ENCODE measurements at regions not wholly inside any gene's neighbourhood (a gene's known extent, or its start where the extent isn't known, plus 50 kb on each side); places are given as distances from the start of the nearest gene placed in this dataset.

- no peak for ATAC-seq (ENCODE audit: low FRiP score)
- TF ChIP-seq CTCF (IDR thresholded peaks at IDR 0.05) = no peak
- no peak for DNase-seq (ENCODE audit: low spot score)
These were observed 728.0 kb downstream of the NOVA1 start for GRCh38 chr14:25869854-25870253.

GRCh38 chr14:25868521-25869314 lies 729.1 kb downstream of the NOVA1 start:
- TF ChIP-seq CTCF (IDR thresholded peaks at IDR 0.05) = no peak
- no peak for DNase-seq (ENCODE audit: low spot score)
- ATAC-seq (ENCODE audit: low FRiP score) = no peak

GRCh38 chr14:25861406-25861805 lies 736.4 kb downstream of the NOVA1 start:
- DNase-seq (ENCODE audit: low spot score) (no peak), ATAC-seq (ENCODE audit: low FRiP score) (no peak)
- no peak for TF ChIP-seq CTCF (IDR thresholded peaks at IDR 0.05)

GRCh38 chr14:25848601-25849000 lies 749.2 kb downstream of the NOVA1 start:
- no peak for ATAC-seq (ENCODE audit: low FRiP score)
- TF ChIP-seq CTCF (IDR thresholded peaks at IDR 0.05) = no peak
- no peak for DNase-seq (ENCODE audit: low spot score)

- TF ChIP-seq CTCF (IDR thresholded peaks at IDR 0.05) = no peak
- ATAC-seq (ENCODE audit: low FRiP score) (no peak), DNase-seq (ENCODE audit: low spot score) (no peak)
These were observed 751.6 kb downstream of the NOVA1 start for GRCh38 chr14:25846246-25846645.

GRCh38 chr14:25843481-25844470 lies 754.1 kb downstream of the NOVA1 start:
- DNase-seq (ENCODE audit: low spot score) (no peak), ATAC-seq (ENCODE audit: low FRiP score) (no peak)
- no peak for TF ChIP-seq CTCF (IDR thresholded peaks at IDR 0.05)

All from omental fat pad (tissue), 3 donors.